ENCODE measurements at regions not wholly inside any gene's neighbourhood (a gene's known extent, or its start where the extent isn't known, plus 50 kb on each side); places are given as distances from the start of the nearest gene placed in this dataset.

DNA sequence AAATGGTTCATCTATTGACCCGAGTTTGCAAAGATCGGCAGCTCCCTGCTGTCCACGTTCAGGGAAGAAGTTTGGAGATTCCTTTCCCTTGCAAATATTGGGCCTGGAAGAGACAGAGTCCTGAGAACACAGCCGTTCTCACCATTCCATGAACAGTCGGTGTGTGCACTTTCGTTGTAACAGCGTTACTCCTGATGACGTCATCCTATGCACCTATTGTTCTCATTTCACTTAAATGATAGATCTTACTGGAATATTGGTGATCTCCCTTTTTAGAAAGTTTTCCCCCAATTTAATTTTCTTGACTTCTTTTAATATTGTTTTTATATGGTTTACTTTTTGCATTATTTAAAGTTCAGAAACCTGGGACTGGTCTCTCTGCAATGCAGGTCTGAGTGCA is 320.7 kb upstream of the PFKP start:
- no peak for ATAC-seq
- Histone ChIP-seq H2AFZ (no peak overlapping the region), H3K79me2 (replicated peaks; ENCODE audit: insufficient read depth) (no peaks in the 10 kb centered on the region), H3K9me2 (ENCODE audit: insufficient read depth) (no peaks in the 10 kb centered on the region), H3K27me3 (ENCODE audit: insufficient read depth) (no peaks in the 10 kb centered on the region), H3F3A (replicated peaks; ENCODE audit: low read depth) (no peaks in the 10 kb centered on the region), H3K27ac (ENCODE audit: low read depth) (no peak overlapping the region), H4K20me1 (replicated peaks; ENCODE audit: insufficient read depth) (no peaks in the 10 kb centered on the region), H3K4me3 (no peak overlapping the region), H3K4me2 (no peak overlapping the region), H3K4me1 (ENCODE audit: insufficient read depth) (no peaks in the 10 kb centered on the region), H3K36me3 (ENCODE audit: insufficient read depth) (no peaks in the 10 kb centered on the region)
- H3K27ac Mint-ChIP-seq: no peak overlapping the region
- no peak overlapping the region for H3K4me3 Mint-ChIP-seq
- no peaks in the 10 kb centered on the region for H3K36me3 Mint-ChIP-seq (ENCODE audit: low read depth)
- H3K9me3 Mint-ChIP-seq: no peaks in the 10 kb centered on the region
- no peaks in the 10 kb centered on the region for H3K4me1 Mint-ChIP-seq
- DNase-seq (ENCODE audit: low spot score): no peak
- peaks cover 4% of the 10 kb centered on the region for H3K27me3 Mint-ChIP-seq (ENCODE audit: insufficient read depth, low read depth, poor library complexity)
- no peak for TF ChIP-seq CREB1 (CRISPR knock-in tag; IDR thresholded peaks at IDR 0.05; ENCODE audit: low read depth)
- no peak for TF ChIP-seq STAT1 (IDR thresholded peaks at IDR 0.05; ENCODE audit: unreplicated experiment)
- TF ChIP-seq, protein P1, sequence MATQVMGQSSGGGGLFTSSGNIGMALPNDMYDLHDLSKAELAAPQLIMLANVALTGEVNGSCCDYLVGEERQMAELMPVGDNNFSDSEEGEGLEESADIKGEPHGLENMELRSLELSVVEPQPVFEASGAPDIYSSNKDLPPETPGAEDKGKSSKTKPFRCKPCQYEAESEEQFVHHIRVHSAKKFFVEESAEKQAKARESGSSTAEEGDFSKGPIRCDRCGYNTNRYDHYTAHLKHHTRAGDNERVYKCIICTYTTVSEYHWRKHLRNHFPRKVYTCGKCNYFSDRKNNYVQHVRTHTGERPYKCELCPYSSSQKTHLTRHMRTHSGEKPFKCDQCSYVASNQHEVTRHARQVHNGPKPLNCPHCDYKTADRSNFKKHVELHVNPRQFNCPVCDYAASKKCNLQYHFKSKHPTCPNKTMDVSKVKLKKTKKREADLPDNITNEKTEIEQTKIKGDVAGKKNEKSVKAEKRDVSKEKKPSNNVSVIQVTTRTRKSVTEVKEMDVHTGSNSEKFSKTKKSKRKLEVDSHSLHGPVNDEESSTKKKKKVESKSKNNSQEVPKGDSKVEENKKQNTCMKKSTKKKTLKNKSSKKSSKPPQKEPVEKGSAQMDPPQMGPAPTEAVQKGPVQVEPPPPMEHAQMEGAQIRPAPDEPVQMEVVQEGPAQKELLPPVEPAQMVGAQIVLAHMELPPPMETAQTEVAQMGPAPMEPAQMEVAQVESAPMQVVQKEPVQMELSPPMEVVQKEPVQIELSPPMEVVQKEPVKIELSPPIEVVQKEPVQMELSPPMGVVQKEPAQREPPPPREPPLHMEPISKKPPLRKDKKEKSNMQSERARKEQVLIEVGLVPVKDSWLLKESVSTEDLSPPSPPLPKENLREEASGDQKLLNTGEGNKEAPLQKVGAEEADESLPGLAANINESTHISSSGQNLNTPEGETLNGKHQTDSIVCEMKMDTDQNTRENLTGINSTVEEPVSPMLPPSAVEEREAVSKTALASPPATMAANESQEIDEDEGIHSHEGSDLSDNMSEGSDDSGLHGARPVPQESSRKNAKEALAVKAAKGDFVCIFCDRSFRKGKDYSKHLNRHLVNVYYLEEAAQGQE (IDR thresholded peaks at IDR 0.05; ENCODE audit: unreplicated experiment): no peak
- TF ChIP-seq, protein P2, sequence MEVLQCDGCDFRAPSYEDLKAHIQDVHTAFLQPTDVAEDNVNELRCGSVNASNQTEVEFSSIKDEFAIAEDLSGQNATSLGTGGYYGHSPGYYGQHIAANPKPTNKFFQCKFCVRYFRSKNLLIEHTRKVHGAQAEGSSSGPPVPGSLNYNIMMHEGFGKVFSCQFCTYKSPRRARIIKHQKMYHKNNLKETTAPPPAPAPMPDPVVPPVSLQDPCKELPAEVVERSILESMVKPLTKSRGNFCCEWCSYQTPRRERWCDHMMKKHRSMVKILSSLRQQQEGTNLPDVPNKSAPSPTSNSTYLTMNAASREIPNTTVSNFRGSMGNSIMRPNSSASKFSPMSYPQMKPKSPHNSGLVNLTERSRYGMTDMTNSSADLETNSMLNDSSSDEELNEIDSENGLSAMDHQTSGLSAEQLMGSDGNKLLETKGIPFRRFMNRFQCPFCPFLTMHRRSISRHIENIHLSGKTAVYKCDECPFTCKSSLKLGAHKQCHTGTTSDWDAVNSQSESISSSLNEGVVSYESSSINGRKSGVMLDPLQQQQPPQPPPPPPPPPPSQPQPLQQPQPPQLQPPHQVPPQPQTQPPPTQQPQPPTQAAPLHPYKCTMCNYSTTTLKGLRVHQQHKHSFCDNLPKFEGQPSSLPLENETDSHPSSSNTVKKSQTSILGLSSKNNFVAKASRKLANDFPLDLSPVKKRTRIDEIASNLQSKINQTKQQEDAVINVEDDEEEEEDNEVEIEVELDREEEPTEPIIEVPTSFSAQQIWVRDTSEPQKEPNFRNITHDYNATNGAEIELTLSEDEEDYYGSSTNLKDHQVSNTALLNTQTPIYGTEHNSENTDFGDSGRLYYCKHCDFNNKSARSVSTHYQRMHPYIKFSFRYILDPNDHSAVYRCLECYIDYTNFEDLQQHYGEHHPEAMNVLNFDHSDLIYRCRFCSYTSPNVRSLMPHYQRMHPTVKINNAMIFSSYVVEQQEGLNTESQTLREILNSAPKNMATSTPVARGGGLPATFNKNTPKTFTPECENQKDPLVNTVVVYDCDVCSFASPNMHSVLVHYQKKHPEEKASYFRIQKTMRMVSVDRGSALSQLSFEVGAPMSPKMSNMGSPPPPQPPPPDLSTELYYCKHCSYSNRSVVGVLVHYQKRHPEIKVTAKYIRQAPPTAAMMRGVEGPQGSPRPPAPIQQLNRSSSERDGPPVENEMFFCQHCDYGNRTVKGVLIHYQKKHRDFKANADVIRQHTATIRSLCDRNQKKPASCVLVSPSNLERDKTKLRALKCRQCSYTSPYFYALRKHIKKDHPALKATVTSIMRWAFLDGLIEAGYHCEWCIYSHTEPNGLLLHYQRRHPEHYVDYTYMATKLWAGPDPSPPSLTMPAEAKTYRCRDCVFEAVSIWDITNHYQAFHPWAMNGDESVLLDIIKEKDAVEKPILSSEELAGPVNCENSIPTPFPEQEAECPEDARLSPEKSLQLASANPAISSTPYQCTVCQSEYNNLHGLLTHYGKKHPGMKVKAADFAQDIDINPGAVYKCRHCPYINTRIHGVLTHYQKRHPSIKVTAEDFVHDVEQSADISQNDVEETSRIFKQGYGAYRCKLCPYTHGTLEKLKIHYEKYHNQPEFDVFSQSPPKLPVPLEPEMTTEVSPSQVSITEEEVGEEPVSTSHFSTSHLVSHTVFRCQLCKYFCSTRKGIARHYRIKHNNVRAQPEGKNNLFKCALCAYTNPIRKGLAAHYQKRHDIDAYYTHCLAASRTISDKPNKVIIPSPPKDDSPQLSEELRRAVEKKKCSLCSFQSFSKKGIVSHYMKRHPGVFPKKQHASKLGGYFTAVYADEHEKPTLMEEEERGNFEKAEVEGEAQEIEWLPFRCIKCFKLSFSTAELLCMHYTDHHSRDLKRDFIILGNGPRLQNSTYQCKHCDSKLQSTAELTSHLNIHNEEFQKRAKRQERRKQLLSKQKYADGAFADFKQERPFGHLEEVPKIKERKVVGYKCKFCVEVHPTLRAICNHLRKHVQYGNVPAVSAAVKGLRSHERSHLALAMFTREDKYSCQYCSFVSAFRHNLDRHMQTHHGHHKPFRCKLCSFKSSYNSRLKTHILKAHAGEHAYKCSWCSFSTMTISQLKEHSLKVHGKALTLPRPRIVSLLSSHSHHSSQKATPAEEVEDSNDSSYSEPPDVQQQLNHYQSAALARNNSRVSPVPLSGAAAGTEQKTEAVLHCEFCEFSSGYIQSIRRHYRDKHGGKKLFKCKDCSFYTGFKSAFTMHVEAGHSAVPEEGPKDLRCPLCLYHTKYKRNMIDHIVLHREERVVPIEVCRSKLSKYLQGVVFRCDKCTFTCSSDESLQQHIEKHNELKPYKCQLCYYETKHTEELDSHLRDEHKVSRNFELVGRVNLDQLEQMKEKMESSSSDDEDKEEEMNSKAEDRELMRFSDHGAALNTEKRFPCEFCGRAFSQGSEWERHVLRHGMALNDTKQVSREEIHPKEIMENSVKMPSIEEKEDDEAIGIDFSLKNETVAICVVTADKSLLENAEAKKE (CRISPR knock-in tag; IDR thresholded peaks at IDR 0.05): no peak
- TF ChIP-seq EZH2 (IDR thresholded peaks at IDR 0.05; ENCODE audit: low read depth, unreplicated experiment): no peak
- TF ChIP-seq JUNB (IDR thresholded peaks at IDR 0.05; ENCODE audit: unreplicated experiment): no peak
- TF ChIP-seq, protein P3, sequence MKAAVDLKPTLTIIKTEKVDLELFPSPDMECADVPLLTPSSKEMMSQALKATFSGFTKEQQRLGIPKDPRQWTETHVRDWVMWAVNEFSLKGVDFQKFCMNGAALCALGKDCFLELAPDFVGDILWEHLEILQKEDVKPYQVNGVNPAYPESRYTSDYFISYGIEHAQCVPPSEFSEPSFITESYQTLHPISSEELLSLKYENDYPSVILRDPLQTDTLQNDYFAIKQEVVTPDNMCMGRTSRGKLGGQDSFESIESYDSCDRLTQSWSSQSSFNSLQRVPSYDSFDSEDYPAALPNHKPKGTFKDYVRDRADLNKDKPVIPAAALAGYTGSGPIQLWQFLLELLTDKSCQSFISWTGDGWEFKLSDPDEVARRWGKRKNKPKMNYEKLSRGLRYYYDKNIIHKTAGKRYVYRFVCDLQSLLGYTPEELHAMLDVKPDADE (IDR thresholded peaks at IDR 0.05): no peak
- TF ChIP-seq EZH2phosphoT487 (IDR thresholded peaks at IDR 0.05; ENCODE audit: unreplicated experiment): no peak
- TF ChIP-seq NANOG (IDR thresholded peaks at IDR 0.05; ENCODE audit: borderline replicate concordance): no peak
- TF ChIP-seq, protein P4, sequence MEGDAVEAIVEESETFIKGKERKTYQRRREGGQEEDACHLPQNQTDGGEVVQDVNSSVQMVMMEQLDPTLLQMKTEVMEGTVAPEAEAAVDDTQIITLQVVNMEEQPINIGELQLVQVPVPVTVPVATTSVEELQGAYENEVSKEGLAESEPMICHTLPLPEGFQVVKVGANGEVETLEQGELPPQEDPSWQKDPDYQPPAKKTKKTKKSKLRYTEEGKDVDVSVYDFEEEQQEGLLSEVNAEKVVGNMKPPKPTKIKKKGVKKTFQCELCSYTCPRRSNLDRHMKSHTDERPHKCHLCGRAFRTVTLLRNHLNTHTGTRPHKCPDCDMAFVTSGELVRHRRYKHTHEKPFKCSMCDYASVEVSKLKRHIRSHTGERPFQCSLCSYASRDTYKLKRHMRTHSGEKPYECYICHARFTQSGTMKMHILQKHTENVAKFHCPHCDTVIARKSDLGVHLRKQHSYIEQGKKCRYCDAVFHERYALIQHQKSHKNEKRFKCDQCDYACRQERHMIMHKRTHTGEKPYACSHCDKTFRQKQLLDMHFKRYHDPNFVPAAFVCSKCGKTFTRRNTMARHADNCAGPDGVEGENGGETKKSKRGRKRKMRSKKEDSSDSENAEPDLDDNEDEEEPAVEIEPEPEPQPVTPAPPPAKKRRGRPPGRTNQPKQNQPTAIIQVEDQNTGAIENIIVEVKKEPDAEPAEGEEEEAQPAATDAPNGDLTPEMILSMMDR (conservative IDR thresholded peaks at IDR 0.05; ENCODE audit: low read depth in 2 of 2): no peak
- no peak for TF ChIP-seq ZNF331 (CRISPR knock-in tag; IDR thresholded peaks at IDR 0.05; ENCODE audit: low read depth)
- TF ChIP-seq POLR2AphosphoS5 (IDR thresholded peaks at IDR 0.05; ENCODE audit: low read depth): no peak
- TF ChIP-seq ZNF114 (CRISPR knock-in tag; IDR thresholded peaks at IDR 0.05): no peak
